ENCODE measurements at regions not wholly inside any gene's neighbourhood (a gene's known extent, or its start where the extent isn't known, plus 50 kb on each side); places are given as distances from the start of the nearest gene placed in this dataset.

- no peak for DNase-seq
Measured at GRCh38 chr4:126223784-126224407, 909.1 kb downstream of the FAT4 start.

DNA sequence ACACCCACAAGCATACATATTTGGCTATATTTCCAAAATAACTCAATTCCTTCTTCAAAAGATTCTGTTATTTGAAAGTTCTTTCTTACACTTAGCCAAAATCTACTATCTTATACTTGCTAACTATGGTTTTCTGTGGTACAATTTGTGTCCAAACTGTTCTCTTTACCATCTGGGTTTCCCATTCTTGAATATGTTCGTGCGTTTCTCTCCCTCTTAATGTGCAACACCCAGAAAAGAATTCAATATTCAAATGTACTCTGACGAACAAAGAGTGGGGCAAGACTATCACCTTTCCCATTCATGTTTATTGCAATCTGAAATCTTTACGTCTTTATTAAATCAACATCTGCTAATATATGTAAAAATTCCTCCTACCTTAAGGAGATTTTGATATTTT, 912.7 kb downstream of the FAT4 start:
- DNase-seq, result no peak

DNA sequence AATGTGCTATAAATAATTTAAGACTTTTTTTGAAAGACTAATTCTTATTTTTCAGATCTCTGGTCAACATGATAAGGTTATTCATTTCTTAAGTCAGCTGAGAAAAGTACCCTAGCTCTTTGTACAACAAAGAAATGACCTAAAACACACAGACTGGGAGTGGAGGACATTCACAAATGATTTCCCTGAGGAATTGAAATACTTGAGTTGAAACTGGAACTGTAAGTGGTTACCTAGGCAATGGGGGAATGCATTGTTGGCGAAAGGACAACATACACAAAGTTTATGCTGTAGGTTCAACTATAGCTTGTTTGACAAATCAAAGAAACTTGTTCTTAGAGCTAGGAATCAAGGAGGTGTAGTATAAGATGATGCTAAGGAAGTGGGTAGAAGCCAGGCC, 915.5 kb downstream of the FAT4 start:
- DNase-seq, result no peak

- DNase-seq, result no peak
Measured at GRCh38 chr4:126233483-126233882, 918.7 kb downstream of the FAT4 start.

- peak; percentile 40 for DNase-seq
Measured at GRCh38 chr4:126238013-126238412, 923.3 kb downstream of the FAT4 start.

- no peak for DNase-seq
Measured at GRCh38 chr4:126241634-126242033, 926.9 kb downstream of the FAT4 start.

DNA sequence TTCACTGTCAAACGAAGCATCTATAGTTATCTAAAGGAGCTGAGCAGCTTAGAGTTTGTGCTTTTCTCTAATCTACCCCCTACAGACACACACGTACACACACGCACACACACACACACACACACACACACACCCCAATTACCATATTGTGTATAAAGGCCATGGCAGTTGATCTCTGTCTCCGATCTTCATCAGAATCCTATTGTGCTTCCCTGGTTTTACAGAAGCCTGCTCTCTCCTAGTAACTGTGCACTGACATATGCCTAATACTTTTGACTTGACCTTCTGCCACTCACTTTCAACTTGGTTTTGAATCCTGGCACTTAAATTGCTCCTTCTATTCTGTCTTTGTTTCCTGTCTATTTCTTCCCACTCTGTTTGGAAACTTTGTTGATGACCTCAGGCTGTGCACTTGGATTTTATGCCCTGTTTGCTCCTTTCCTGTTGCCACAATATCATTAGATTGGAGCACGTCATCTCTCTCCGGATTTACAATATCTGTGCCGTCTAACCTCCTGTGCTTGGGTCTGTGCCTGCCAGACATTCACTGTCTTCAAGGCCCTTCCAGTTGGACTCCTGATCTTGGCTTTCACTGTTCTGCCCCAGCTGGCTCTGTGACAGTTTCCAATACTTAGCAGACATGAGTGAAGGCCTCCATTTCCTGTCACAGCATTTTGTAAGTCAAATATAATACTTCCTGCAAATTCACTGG, 928.1 kb downstream of the FAT4 start:
- no peak for DNase-seq

GRCh38 chr4:126247409-126247808, 932.7 kb downstream of the FAT4 start:
- DNase-seq, result no peak

GRCh38 chr4:126250006-126250405, 935.3 kb downstream of the FAT4 start:
- no peak for DNase-seq

DNA sequence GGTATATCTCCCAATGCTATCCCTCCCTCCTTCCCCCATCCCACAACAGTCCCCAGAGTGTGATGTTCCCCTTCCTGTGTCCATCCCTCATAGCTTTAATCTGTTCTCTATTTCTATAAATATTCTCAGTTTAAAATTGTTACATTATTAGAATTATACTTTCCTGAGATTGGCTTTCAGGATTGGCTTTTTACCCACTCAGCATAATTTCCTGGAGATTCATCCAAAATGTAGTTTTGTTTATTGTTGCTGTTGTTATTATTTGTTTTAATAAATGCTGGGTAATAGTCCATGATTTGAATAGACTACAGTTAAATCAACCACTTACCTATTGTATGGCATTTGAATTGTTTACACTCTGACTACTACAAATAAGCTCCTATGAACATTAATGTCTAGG, 936.4 kb downstream of the FAT4 start:
- DNase-seq, result no peak

DNA sequence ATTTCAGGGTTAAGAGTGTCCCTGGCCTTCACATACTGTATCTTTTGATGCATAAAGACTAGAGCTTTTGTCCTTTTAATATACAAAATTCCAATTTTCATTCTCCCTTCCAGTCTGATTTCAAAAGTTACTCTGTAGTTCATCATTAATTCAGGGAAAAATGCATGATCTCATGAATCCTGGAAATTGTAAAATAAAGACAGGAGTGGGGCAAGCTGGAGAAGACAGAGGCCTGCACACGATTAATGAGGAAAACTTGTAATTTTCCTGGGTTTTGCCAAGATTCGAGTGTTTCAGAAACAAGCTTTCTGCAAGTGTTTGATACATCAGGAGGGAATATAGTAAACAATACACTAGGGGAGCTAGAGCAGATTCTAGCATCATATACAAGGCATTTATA, 947.9 kb downstream of the FAT4 start:
- no peak for DNase-seq

DNA sequence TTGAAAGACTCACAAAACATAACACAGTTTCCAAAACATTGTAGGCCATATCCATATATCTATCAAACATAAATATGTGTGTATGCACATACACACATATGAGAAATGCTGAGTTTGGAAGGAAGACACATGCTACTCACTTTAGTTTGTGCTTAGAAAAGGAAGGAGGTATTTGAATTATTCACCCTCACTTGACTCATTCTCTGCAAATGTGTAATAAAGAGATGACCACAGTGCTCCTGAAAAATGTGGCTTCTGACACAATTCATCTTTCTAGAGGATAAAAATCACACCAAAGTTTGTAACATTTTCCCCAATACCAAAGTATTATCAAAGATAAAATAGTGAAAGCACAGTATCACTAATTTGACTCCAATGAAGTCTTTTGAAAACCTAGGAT, 950.1 kb downstream of the FAT4 start:
- DNase-seq, result no peak

- DNase-seq, result no peak
Measured at GRCh38 chr4:126265888-126266287, 951.1 kb downstream of the FAT4 start.

GRCh38 chr4:126267689-126268088, 952.9 kb downstream of the FAT4 start:
- no peak for DNase-seq

GRCh38 chr4:126268106-126268505, 953.4 kb downstream of the FAT4 start:
- no peak for DNase-seq

DNA sequence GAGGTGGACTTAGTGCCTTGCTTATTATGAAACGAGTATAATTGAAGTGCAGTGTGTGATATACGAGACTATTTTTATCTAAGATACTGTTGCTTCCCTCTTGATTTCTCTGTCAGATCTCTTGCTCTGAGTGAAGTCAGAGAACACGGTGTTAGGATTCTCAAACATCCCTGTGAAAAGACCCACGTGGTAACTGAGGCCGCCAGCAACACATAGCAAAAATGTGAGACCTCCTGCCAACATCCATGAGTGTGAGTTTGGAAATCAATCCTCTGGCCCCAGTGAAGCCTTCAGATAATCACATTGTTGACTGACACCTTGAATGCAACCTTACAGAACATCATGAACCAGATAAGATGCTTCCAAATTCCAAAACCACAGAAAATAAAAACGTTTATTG, 954.4 kb downstream of the FAT4 start:
- no peak for DNase-seq

DNA sequence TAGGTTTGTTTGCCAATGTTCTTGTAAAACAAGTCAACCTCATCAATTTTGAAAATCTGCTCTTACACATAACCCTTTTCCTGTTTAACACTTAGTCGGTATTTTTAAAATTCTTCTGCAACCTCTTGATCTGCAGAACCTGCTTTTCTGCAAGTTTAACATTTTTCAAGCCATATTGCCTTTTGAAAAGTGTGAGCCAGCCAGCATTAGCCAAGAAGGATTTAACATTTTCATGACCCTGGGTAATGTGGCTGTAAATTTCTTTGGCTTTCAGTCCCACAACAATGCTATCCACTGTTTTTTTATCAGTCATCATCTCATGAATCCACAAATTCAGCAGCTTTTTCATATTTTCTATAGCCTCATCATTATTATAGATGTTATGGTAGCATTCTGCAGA, 956.5 kb downstream of the FAT4 start:
- DNase-seq, result peak; percentile 12

DNA sequence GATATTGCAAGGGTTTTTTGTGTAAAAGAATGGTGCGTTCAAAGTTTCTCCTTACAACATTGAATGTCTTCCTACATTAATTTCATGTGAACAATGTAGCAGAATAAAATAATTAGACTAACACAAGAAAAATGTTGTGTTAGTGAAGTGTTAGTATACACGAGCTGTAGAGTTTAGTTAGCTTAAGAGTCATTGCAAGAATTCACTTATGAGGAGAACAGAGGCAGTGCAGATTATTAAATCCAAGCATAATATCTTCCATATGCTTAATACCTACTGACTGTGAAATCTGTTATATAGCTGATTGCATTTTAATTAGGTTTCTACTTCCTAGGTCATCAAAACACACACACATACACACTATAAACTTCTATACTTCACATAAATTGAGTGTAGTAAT, 959.0 kb downstream of the FAT4 start:
- no peak for DNase-seq

GRCh38 chr4:126291886-126292285, 977.1 kb downstream of the FAT4 start:
- DNase-seq, result no peak

GRCh38 chr4:126298271-126298670, 983.5 kb downstream of the FAT4 start:
- DNase-seq, result no peak

DNA sequence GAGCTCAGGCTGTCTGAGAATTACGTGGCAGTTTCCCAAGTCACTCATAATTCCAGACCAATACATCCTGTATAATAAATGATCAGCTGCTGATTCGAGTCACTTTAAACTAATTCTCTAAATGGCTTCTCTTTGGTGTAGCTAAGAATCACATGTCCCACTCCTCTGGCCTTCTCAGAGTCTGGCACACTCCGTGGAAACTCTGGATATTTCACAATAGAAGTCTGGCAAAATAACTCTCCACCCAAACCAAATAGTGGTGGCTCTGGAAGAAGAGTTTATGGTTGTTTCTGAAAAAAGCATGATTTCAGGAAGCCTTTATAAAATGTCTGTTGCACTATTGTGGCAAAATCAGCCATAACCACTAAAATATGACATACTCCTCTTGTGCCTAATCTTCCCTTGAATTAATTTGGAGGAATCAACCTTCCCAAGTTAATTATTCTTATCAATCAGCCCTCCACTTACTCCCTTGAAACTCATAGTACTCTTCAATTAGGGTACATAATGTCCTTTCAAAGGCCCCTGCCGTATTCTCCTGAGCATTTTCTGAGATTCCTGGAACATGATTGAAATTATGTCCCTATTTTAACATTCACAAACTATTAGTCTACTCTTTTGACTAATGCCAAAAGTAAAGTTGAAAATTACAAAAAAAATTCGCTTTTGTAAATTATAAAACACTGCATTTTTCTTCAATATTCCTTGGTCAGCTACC, 991.6 kb downstream of the FAT4 start:
- DNase-seq, result no peak

DNA sequence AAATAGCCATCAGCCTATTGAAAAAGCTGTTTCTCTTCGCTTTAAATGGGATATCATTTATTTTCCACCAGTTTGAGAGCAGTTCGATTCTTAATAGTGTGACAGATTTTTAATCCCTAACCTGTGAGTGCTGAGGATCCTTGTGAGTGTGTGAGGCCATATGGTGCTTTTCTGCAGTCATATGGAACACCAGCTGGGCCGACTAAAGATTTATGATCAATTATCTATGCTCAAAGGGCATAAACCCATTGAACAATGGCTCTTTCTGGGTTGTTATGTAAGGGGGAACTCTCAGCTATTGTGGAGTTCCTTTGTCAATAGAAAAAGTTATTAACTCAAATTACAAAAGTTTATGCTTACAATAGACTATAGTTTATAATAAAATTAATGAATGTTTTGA, 1003.6 kb downstream of the FAT4 start:
- no peak for DNase-seq

GRCh38 chr4:126328914-126329313, 1014.2 kb downstream of the FAT4 start:
- DNase-seq, result no peak
